HG02642 (cell line): ENCODE measurements at regions not wholly inside any gene's neighbourhood (a gene's known extent, or its start where the extent isn't known, plus 50 kb on each side); places are given as distances from the start of the nearest gene placed in this dataset.
"Not testable (repeated sequence)": the region's sequence is repeated elsewhere in the genome, so short reads cannot be mapped to it uniquely, and the experiment has no call there.

ENCODE experiments used
- ATAC-seq: cut with Tn5 transposase; IDR thresholded peaks from one replicate; pipeline ENCODE4 v1.9.1; 2021; ENCODE audit warnings: mild to moderate bottlenecking; ENCODE audit not compliant: unreplicated experiment, poor library complexity

DNA sequence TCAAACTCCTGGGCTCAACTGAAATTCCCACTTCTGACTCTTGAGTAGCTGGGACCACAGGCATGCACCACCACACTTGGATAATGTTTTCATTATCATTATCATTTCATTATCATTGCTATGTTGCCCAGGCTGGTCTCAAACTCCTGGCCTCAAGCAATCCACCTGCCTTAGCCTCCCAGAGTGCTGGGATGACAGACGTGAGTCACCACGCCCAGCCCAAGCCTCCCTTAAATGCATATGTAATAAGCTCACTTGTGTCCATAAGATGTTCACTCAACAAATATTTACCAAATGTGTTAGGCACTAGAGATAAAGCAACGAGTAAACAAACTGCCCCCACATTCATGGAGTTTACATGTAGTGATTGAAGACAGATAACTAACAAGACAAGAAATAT is 295.7 kb downstream of the GOLGA6L6 start:
- ATAC-seq, result not testable (repeated sequence)

DNA sequence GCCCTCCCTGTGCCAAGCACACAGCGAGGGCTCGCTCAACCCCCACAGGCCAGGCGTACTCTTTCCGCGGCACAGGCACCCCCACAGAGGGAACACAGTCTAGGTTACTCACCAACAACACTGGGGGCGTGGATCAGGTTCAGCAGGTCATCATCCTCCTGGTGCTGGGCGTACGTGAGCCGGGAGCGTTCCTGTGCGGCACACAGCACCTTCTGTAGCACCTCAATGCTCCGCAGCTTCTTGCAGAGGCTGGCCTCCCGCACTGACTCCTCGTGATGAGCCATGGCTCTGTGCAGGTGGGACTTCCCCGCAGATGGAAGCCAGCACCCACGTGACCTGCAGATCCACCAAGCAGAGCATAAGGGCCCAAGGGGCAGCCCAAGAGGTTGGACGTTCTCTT is 296.8 kb downstream of the GOLGA6L6 start:
- not testable (repeated sequence) for ATAC-seq

DNA sequence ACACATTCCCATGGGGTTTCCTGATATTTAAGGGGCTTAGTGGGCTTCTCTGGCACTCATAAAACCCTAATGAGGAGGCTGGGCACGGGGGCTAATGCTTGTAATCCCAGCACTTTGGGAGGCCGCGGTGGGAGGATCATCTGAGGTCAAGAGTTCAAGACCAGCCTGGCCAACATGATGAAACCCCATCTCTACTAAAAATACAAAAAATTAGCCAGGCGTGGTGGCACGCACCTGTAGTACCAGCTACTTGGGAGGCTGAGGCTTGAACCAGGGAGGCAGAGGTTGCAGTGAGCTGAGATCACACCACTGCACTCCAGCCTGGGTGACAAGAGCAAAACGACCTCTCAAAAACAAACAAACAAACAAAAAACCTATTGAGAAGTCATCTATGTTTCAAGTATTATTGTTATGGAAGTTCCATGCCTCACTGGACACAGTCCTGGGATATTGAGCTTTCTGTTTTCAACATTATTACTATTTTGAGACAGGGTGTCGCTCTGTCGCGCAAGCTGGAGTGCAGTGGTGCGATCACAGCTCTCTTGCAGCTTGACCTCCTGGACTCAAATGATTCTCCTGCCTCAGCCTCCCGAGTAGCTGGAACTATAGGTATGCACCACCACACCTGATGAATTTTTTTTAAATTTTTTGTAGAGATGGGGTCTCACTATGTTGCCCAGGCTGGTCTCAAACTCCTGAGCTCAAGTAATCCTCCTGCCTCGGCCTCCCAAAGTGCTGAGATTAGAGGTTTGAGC is 297.9 kb downstream of the GOLGA6L6 start:
- ATAC-seq, result not testable (repeated sequence)

DNA sequence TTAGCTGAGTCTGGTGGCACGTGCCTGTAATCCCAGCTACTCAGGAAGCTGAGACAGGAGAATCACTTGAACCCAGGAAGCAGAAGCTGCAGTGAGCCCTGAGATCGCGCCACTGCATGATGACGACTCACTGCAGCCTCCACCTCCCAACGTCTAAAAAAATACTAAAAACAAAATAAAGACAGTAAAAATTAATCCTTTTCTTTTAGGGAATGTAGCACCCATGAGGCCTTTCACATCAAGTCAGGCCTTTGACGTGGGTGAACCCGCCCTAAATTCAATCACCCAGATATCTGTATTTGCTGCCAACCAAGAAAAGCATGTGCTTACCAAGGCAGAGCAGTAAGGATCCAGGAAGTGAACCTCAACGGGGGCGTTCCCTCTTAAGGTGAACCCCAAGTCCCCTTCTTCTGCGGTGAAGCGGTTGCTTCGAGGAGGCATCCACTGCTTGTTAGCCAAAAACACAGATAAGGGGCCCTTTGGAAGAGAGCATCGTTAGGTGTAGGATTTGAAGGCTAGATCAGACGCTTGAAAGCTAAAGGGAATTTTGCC is 301.2 kb downstream of the GOLGA6L6 start:
- not testable (repeated sequence) for ATAC-seq

DNA sequence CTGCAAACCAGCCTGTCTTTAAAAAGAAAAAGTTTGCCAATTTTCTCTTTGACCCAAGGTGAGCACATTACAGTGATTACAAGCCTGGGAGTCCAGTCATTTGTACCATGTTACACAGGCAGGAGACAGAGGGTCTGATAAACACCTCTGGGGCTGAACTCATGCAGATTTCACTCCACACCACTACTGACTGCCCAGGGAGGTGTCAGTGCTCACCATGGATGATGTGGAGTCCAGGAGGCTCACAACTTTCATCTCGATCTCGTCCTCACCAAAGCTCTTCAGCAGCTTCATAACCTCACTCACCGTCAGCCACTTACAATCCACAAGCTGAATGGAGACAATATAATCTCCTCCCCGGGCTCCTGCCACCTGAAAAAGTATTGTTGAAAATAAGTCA is 302.4 kb downstream of the GOLGA6L6 start:
- ATAC-seq, result not testable (repeated sequence)

DNA sequence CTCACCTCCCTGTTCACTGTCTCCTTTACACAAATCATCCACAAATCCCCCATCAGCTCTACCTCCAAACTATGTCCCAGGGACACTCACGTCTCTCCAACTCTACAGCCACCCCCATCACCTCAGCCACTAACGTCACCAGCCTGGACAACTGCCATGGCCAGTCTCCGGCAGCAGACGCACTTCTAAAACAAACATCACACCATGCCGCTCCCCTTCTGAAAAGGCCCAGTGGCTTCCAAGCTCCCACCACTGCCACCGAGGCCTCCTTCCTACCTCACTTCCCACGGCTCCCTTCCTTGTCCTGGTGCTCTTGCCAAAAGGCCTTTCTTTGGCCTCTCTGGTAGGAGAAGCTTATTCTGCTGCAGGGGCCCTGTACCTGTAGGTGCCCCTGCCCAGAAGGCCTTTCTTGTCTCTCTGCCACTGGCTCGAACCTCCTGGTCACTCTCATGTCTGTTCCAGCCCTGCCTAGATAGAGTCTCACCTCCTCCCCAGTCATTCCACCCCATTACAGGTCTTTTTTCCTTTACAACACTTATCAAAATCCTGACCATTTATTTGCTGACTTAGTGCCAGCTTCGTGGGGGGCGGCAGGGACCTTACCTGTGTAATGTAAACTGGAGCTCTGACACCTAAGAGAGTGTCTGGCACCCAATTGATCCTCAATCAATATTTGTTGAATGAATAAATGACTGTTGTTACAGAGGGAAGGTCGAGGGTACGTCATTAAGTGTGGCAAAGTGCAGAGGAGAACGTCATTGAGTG is 304.2 kb downstream of the GOLGA6L6 start:
- ATAC-seq, result not testable (repeated sequence)

DNA sequence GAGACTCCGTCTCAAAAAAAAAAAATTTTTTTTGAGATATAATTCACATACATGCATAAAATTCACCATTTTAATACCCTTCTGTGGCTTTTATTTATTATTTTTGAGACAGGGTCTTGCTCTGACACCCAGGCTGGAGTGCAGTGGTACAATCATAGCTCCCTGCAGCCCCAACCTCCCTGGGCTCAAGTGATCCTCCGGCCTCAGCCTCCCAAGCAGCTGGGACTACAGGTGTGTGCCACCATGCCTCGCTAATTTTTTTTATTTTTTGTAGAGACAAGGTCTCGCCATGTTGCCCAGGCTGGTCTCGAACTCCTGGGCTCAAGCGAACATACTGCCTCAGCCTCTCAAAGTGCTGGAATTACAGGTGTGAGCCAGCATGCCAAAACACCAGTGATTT is 305.9 kb downstream of the GOLGA6L6 start:
- ATAC-seq, result not testable (repeated sequence)

DNA sequence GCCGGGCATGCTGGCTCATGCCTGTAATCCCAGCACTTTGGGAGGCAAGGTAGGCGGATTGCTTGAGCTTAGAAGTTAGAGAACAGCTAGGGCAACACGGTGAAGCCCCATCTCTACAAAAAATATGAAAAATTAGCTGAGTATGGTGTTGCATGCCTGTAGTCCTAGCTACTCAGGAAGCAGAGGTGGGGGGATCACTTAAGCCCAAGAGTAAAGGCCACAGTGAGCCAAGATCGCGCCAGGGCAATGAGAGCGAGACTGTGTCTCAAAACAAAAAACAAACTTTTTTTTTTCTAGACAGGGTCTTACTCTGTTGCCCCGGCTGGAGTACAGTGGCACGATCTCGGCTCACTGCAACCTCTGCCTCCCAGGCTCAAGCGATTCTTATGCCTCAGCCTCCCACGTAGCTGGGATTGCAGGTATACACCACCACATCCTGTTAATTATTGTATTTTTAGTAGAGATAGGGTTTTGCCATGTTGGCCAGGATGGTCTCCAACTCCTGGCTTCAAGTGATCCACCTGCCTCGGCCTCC is 307.5 kb downstream of the GOLGA6L6 start:
- not testable (repeated sequence) for ATAC-seq

DNA sequence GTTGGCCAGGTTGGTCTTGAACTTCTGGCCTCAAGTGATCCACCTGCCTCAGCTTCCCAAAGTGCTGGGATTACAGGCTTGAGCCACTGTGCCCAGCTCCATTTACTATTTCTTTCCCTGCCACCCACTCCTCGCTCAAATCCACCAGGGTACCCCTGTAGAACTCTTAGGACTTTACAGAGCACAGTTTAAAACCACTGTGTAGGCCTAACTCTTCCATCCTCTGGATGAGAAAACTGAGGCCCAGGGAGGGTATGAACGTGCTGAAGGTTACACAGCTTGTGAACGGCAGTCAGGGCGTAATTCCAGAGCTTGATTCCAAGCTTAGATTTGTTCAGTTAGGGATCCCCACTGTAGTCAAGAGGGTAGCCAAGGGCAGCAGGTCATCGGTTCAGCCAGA is 309.1 kb downstream of the GOLGA6L6 start:
- ATAC-seq, result not testable (repeated sequence)

DNA sequence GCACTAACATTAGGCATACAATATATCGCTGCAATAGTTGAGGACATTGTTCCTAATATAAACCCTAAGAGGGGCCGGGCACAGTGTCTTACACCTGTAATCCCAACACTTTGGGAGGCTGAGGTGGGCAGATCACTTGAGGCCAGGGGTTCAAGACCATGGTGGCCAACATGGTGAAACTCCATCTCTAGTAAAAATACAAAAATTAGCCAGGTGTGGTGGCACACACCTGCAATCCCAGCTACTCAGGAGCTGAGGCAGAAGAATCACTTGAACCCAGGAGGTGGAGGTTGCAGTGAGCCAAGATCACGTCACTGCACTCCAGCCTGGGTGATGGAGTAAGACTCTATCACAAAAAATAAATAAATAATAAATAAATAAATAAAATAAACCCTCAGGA is 310.9 kb downstream of the GOLGA6L6 start:
- ATAC-seq, result not testable (repeated sequence)

DNA sequence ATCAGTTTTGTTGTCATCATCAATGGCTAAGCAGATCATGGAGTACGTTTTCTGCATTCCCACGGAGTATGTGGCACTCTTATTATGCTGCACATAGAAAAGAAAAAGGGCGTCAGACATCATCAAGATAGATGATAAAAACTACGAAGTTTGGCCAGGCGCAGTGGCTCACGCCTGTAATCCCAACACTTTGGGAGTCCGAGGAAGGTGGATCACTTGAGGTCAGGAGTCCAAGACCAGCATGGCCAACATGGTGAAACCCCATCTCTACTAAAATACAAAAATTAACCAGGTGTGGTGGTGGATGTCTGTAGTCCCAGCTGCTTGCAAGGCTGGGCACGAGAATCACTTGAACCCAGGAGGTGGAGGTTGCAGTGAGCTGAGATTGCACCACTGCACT is 312.8 kb downstream of the GOLGA6L6 start:
- not testable (repeated sequence) for ATAC-seq

DNA sequence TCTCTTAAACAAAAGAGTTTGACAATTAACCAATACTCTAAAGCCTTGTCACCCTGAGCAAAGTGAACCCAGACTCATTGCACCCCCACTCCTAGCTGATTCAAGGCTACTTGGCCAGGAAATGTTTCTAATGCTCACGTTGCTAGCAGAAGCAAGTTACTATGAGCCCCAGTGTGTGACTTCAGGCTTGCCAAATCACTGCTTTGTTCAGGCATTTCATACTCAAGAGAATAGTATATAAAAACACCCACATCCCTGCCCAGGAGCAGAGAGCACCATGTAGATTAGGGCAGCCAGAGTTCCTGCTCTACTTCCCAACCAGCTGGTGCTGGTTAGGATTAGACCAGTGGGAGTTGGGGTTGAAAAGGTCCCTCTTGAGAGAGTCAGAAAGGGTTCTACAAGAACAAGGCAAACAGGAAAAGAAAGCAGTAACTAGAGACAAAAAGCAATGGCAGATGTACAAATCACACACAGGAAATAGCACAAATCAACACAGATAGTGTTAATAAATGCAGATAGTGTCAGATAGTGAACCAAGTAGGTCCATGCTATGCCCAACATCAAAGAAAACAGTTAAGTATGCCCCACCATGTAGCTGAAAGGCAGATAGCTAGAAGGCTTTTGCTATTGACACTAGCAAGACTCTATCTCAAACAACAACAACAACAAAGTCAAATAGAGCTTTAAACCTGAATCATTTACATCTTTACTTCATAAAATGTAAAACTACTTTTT is 314.3 kb downstream of the GOLGA6L6 start:
- ATAC-seq, result not testable (repeated sequence)

DNA sequence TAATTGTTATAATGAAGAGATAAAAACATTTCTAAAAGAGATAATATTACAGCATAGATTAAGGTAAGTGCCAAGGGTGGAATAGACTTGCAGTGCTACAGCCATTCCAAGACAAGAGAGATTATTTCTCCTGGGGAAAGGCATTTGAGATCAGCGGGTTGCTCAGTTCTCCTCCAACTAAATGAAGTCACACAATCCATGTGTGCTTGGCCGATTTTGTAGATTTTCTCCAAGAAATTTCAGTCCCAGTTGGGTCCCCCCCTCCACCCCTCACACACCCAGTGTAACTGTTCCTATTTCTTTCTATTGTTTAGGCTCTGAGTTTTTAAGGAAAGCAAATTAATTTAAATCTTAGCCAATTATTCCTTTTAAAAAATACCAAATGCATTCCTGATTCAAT is 315.1 kb downstream of the GOLGA6L6 start:
- ATAC-seq, result not testable (repeated sequence)

DNA sequence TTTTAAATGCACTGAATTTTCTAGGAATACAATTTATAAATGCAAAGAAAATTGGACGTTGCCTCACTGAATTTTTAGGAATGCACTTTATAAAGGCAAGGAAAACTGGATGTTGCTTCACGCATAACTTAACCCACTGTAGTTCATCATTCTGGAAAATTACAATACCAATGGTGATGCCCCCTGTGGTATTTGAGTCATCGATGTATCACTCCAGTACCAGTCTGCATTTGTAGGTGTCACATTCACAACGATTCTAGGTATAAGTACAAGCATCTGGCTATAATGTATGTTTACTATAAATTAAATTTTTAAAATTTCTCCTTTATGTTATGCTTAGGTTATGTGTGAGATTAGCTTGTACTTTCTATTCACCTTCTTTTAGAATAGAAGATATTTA is 320.5 kb downstream of the GOLGA6L6 start:
- not testable (repeated sequence) for ATAC-seq

DNA sequence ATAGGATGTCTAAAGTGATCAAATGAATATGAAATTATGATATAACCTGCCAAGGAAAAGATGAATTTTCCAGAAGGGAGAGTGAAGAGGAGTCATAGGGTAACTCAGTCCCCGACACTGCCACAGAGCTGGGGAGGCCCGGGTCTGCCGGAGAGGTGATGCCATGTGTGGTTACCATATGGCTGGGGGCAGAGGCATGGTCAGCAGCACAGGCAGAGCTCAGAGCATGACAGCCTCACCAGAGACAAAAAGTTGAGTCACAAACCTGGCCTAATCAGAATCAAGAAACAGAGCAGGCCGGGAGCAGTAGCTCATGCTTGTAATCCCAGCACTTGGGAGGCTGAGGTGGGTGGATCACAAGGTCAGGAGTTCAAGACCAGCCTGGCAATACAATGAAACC is 322.4 kb downstream of the GOLGA6L6 start:
- not testable (repeated sequence) for ATAC-seq

DNA sequence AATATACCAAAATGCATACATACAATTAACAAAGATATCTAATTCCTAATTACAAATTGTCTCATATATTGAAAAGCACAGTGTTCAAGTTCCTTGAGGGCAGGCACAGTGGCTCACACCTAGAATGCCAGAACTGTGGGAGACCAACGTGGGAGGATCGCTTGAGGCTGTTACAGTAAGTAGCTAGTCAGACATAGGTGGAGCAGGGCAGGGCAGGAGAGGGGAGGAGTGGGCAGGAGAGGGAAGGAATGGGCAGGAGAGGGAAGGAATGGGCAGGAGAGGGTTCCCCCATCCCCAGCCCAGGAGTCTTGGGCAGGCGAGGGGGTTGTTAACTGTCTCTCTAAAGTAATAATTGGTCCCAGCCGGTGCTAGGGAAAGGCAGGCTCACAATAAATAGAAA is 325.9 kb downstream of the GOLGA6L6 start:
- not testable (repeated sequence) for ATAC-seq

DNA sequence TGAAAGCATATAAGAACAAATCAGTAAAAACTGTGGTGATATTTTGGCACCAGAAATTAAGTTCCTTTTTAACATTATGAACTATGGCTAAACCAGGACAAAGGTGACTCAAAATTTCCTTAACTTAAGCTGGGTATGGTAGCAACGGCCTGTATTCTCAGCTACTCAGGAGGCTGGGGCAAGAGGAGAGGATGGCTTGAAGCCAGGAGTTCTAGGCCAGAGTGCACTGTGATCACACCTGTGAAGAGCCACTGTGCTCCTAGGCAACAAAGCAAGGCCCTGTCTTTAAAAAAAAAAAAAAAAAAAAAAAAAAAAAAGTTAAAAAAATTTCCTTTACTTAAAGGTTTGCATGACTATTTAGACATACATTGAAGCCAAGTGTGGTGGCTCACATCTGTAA is 327.5 kb downstream of the GOLGA6L6 start:
- ATAC-seq, result not testable (repeated sequence)

DNA sequence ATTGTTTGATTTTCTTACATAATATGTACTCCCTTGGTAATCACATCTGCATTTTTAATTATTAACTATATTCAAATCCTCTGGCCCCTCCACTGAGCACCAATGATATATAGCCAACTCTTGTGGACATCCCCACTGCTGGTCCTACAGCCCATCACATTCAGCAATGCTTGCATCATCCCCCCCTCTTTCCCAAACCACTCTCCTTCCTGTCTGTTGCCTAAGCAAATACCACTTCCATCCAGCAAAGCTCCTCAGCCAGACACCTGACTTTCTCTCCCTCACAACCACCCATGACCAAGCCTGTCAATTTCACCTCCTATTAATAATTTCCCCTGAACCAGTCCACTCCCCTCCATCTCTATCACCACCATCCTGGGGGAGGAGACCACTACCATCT is 330.1 kb downstream of the GOLGA6L6 start:
- not testable (repeated sequence) for ATAC-seq

DNA sequence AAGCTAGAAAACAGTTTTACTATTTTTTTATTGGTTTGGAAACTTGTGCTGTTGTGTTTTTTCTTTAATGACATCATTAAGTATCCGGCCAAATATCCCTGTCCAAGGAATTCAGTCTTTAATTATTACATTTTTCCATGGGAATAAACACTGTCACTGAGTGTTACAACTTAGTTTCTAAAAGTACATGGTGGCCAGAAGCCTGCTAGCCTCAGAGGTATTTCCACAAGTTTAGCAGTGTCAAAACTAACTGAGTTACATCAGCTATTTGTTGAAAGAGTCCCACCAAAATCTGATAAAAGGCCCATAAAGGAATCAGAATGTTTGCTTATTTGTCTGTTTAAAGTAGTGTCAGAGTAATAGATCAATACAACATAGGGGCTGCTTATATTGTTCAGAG is 331.6 kb downstream of the GOLGA6L6 start:
- not testable (repeated sequence) for ATAC-seq

DNA sequence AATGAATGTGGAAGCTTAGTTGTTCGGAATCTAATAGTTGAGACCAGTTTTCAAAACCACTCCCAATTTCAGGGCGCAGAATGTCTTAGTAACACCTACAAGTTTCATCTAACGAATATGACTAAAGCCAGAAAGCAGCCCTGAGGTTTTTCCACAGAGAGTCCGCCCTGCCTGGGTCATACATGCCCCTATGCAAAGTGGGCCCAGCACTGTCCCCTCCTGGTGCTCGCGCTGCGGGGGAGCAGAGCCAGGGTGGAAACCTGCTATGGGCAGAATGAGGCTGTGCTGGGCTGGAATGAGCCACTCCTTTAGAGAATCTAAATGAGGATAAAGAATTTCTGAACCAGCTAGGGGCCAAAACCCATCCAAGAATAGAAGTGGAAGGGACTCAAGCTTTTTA is 334.0 kb downstream of the GOLGA6L6 start:
- not testable (repeated sequence) for ATAC-seq
